Fibroblast of pulmonary artery (primary cell): ENCODE measurements at regions not wholly inside any gene's neighbourhood (a gene's known extent, or its start where the extent isn't known, plus 50 kb on each side); places are given as distances from the start of the nearest gene placed in this dataset.
"Not testable (repeated sequence)": the region's sequence is repeated elsewhere in the genome, so short reads cannot be mapped to it uniquely, and the experiment has no call there.

Experiments
- DNase-seq: peaks from one replicate; pipeline ENCODE4 v3.0.0-alpha.2; 2010; ENCODE audit warnings: low read depth
- H3K4me3 ChIP-seq: replicated peaks from 2 replicates; pipeline ENCODE4 v1.5.1; 2011; ENCODE audit warnings: low read depth, mild to moderate bottlenecking, control low read depth, low read length, moderate library complexity
- TF ChIP-seq, protein P1 (sequence below): IDR thresholded peaks from 2 replicates; pipeline ENCODE4 v1.5.1; 2011; ENCODE audit warnings: mild to moderate bottlenecking, control low read depth, low read length, inconsistent platforms; ENCODE audit errors: missing control alignments

DNA sequence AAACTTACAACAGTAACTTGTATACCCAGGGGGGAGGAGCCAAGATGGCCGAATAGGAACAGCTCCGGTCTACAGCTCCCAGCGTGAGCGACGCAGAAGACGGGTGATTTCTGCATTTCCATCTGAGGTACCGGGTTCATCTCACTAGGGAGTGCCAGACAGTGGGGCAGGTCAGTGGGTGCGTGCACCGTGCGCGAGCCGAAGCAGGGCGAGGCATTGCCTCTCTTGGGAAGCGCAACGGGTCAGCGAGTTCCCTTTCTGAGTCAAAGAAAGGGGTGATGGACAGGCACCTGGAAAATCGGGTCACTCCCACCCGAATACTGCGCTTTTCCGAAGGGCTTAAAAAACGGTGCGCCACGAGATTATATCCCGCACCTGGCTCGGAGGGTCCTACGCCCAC lies 278.8 kb downstream of the FAM47B start:
- DNase-seq, H3K4me3 ChIP-seq: not testable (repeated sequence)

DNA sequence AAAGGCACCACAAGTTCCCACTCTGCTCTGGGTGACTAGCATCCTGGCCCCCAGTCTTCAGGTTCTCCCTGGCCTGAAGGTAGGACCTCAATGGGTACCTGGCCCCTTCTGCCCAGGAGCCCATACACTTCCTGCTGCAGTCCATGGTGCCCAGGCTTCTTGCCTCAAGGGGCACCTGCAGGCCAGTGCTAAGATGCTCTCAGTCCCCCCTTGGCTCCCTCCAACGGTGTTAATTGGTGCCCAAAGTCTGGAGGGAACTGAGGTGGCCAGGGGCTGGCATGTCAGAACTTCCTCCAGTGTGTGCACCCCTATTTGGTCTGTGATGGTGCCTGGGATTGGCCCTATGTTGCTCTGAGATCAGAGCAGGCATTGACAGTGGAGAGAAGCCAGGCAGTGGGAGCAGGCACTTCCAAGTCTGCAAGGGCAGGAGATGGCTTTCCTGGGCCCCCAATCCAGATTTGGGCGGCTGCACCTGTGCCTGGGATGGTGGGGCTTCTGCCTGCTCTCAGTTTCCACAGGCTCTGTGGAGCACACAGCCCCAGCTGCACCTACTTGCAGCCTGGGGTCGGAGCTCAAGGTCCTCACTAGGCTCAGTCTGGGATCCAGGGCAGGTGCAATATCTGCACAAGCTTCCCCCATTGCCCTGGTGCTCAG lies 301.6 kb downstream of the FAM47B start:
- TF ChIP-seq, protein P1, sequence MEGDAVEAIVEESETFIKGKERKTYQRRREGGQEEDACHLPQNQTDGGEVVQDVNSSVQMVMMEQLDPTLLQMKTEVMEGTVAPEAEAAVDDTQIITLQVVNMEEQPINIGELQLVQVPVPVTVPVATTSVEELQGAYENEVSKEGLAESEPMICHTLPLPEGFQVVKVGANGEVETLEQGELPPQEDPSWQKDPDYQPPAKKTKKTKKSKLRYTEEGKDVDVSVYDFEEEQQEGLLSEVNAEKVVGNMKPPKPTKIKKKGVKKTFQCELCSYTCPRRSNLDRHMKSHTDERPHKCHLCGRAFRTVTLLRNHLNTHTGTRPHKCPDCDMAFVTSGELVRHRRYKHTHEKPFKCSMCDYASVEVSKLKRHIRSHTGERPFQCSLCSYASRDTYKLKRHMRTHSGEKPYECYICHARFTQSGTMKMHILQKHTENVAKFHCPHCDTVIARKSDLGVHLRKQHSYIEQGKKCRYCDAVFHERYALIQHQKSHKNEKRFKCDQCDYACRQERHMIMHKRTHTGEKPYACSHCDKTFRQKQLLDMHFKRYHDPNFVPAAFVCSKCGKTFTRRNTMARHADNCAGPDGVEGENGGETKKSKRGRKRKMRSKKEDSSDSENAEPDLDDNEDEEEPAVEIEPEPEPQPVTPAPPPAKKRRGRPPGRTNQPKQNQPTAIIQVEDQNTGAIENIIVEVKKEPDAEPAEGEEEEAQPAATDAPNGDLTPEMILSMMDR = no peak
- H3K4me3 ChIP-seq = no peak overlapping the region
- DNase-seq = no peak

DNA sequence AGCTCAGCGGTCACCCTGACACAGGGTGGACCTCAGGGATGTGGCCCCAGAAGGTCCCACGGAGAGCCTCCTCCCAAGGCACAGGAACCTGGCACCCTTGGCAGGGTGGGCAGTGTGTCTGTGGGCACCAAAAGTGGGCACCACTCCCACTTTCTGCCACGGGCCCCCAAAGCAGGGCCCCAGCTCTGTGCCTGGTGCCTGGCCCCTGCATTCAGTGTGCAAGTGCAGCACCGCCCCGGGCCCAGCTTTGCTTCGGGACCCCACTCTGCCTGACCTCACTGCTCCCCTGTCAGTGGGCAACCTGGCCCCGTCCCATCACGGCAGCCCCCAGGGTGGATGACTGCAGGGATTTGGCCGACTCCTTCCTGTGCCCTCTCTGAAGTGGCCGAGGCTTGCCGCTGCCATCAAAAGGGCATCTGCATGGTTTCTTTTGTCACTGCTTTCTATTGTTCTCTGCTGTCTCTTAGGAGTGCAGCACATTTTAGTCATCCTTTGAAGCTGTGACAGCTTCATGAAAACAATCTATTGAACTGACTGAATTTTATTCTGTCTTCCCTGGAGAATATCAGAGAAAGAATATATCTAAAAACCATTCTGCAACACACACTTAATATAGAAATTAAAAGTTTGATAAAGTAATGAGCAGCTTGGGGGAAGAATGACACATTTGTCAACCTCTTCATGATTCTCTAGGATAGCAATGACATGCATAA lies 302.4 kb downstream of the FAM47B start:
- no peak for DNase-seq
- TF ChIP-seq, protein P1 = no peak
- no peak overlapping the region for H3K4me3 ChIP-seq

DNA sequence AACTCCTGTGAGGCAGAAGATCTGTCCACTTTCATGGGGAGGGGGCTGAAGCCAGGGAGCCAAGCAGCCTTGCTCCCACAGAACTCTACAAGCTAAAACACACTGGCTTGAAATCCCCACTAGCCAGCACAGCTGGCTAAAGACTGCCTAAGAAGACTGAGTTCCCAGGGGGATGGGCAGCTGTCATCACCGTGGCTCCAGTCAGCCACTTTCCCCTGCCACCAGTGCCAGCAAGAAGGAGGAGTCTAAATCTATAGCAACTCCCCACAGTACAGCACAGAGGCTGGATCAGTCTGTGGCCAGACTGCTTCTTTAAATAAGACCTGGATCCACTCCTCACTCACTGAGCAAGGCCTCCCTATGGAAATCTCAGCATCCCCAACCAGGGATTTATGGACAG lies 308.6 kb downstream of the FAM47B start:
- DNase-seq = no peak
- no peak overlapping the region for H3K4me3 ChIP-seq
- TF ChIP-seq, protein P1 = no peak

DNA sequence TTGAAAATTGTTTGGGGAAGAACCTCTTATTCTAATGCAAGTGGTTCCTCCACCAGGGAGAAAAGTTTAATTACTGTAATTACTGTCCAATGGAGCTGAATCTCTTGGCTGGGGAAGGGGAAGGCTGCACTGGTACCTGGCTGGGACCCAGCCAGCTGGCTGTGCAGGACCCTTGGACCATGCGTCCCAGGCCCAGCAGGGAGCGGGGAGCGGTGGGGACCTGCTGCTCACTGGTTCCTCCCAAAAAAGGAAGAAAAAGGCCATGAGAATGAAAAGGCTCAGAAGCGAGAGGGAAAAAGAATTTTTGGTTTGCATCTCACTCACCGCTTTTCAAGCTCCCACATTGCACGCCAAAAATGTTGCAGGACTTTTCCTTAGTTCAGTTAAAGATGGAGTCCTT lies 333.5 kb downstream of the FAM47B start:
- TF ChIP-seq, protein P1 = no peak
- DNase-seq = no peak
- H3K4me3 ChIP-seq = no peak overlapping the region

DNA sequence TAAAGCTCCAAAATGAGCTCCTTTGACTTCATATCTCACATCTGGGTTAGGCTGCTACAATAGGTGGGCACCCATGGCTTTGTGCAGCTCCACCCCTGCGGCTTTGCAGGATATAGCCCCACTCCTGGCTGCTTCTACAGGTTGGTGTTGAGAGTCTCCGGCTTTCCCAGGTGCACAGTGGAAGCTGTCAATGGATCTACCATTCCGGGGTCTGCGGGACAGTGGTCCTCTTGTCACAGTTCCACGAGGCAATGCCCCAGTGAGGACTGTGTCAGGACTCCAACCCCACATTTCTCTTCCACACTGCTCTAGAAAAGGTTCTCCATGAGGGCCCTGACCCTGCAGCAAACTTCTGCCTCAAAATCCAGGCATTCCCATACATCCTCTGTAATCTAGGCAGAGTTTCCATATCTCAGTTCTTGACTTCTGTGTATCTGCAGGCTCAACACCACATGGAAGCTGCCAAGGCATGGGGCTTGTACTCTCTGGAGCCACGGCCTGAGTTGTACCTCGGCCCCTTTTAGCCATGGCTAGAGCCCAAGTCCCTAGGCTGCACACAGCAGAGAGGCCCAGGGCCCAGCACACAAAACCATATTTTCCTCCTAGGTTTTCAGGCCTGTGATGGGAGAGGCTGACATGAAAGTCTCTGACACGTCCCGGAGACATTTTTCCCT lies 342.8 kb downstream of the FAM47B start:
- TF ChIP-seq, protein P1 = no peak
- H3K4me3 ChIP-seq = no peak overlapping the region
- no peak for DNase-seq

DNA sequence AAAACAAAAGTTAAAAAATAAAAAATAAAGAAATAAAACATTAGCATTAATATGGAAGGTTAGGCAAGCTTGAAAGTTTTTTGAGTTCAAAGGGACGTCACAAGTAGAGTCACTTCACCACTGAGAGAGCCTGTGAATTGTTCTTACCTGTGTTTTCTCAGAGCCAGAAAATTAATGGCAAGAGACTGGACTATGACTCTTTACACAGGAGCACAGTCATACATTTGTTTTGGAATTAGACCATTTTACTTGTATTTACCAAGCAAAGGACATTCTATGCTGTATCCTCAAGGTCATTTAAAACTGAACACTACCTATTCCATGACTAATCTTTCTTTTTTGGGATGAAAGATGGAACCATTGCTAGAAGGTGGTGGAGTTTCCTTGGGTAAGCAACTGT lies 346.1 kb downstream of the FAM47B start:
- H3K4me3 ChIP-seq = no peak overlapping the region
- DNase-seq = no peak
- TF ChIP-seq, protein P1 = no peak
